Peyer's patch (tissue), 4 donors: ENCODE measurements at regions not wholly inside any gene's neighbourhood (a gene's known extent, or its start where the extent isn't known, plus 50 kb on each side); places are given as distances from the start of the nearest gene placed in this dataset.

Experiments used
- CTCF ChIP-seq, 6 experiments: fragments of 450-650 bp in 4 of 6; fragments of 200-600 bp in 2 of 6; sonication (generic) in 1 of 6; IDR thresholded peaks; one replicate each; pipeline ENCODE4 v1.5.1; 2017 to 2019; ENCODE audit warnings: antibody characterized with exemption in 6 of 6, mild to moderate bottlenecking in 3 of 6, moderate library complexity in 1 of 6
- POLR2A ChIP-seq, 2 donors: fragments of 450-650 bp; IDR thresholded peaks; one replicate each; pipeline ENCODE4 v1.5.1; 2017; ENCODE audit warnings: antibody characterized with exemption in 2 of 2, mild to moderate bottlenecking in 2 of 2, moderate library complexity in 2 of 2

GRCh38 chr13:78087966-78088678, 169.5 kb upstream of the EDNRB start:
- TF ChIP-seq POLR2A (IDR thresholded peaks at IDR 0.05) = no peak
- TF ChIP-seq CTCF (IDR thresholded peaks at IDR 0.05) = no peak
